Body of pancreas (tissue), 4 donors: ENCODE measurements at regions not wholly inside any gene's neighbourhood (a gene's known extent, or its start where the extent isn't known, plus 50 kb on each side); places are given as distances from the start of the nearest gene placed in this dataset.

Source experiments
- ATAC-seq: fragments of 150-250 bp; one replicate; pipeline ENCODE4 v1.9.1; 2016
- DNase-seq, 4 donors: peaks; one replicate each; pipeline ENCODE4 v3.0.0-alpha.2; 2019
- H3K27ac ChIP-seq, 4 donors: fragments of 200-600 bp; sonication (generic); 1 replicate in 3 of 4; 2 replicates in 1 of 4; pipeline versions ENCODE4 v1.5.1 to v1.6.1; 2016 to 2019; ENCODE audit warnings: mild to moderate bottlenecking in 1 of 4, mixed read lengths in 1 of 4, moderate library complexity in 1 of 4
- H3K27me3 ChIP-seq, 2 donors: fragments of 200-600 bp; sonication (generic); one replicate each; pipeline ENCODE4 v1.6.0; 2016; ENCODE audit warnings: mild to moderate bottlenecking in 1 of 2
- H3K36me3 ChIP-seq, 2 donors: fragments of 200-600 bp; sonication (generic); replicated peaks in 1 of 2; 2 replicates each; pipeline ENCODE4 v1.5.1; 2016; ENCODE audit warnings: low read depth in 2 of 2; ENCODE audit not compliant: insufficient read depth in 1 of 2
- H3K4me1 ChIP-seq: fragments of 200-600 bp; sonication (generic); one replicate; pipeline ENCODE4 v1.6.0; 2016
- H3K4me3 ChIP-seq, 2 donors: fragments of 200-600 bp; sonication (generic); 1 replicate in 1 of 2; 2 replicates in 1 of 2; pipeline ENCODE4 v1.5.1; 2016 to 2019
- H3K9me3 ChIP-seq, 3 donors: fragments of 200-600 bp; sonication (generic); 1 replicate in 2 of 3; 2 replicates in 1 of 3; pipeline ENCODE4 v1.5.1; 2016
- POLR2A ChIP-seq, 3 donors: fragments of 450-650 bp; IDR thresholded peaks; one replicate each; pipeline ENCODE4 v1.6.1; 2016; ENCODE audit warnings: antibody characterized with exemption in 3 of 3, mild to moderate bottlenecking in 2 of 3
- WGBS, 2 donors: methylation state at CpG; one replicate each; pipeline ENCODE4 v1.1.5; 2017; 5-methylcytosine and 5-hydroxymethylcytosine counted together
- intact Hi-C: fragments of 100-400 bp; cut with DNase I; formaldehyde crosslinking; loops from one replicate; pipeline ENCODE4 v1.15.1; 2023
- TF ChIP-seq, protein P1 (sequence below), 7 experiments: fragments of 450-650 bp in 4 of 7; fragments of 200-600 bp in 3 of 7; sonication (generic) in 3 of 7; IDR thresholded peaks; one replicate each; pipeline ENCODE4 v1.5.1; 2016 to 2019; ENCODE audit warnings: antibody characterized with exemption in 7 of 7

DNA sequence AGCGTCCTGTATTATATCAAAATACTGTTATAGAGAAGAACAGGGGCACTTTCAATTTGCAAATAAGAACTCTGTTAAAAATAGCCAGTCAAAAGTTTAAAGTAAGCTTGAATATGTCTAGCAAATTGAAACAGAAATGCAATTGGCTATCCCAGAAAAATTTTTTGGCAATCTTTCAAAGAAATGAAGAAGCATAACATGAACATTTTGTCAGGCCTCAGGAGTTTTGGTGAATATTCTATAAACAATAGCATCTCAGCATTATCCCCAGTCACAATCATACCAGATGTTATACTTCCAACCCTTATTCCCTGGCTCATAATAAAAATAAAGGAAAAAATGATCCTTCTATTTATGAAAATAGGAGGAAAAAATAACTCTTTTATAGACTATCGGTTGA, 252.4 kb downstream of the GRB14 start:
- TF ChIP-seq POLR2A (IDR thresholded peaks at IDR 0.05) = no peak
- TF ChIP-seq, protein P1, sequence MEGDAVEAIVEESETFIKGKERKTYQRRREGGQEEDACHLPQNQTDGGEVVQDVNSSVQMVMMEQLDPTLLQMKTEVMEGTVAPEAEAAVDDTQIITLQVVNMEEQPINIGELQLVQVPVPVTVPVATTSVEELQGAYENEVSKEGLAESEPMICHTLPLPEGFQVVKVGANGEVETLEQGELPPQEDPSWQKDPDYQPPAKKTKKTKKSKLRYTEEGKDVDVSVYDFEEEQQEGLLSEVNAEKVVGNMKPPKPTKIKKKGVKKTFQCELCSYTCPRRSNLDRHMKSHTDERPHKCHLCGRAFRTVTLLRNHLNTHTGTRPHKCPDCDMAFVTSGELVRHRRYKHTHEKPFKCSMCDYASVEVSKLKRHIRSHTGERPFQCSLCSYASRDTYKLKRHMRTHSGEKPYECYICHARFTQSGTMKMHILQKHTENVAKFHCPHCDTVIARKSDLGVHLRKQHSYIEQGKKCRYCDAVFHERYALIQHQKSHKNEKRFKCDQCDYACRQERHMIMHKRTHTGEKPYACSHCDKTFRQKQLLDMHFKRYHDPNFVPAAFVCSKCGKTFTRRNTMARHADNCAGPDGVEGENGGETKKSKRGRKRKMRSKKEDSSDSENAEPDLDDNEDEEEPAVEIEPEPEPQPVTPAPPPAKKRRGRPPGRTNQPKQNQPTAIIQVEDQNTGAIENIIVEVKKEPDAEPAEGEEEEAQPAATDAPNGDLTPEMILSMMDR (IDR thresholded peaks at IDR 0.05) = no peak
- DNase-seq (no peak), ATAC-seq (no peak)
- Histone ChIP-seq H3K27ac (no peak overlapping the region), H3K9me3 (no peaks in the 10 kb centered on the region), H3K4me3 (no peak overlapping the region), H3K4me1 (no peaks in the 10 kb centered on the region), H3K36me3 (no peaks in the 10 kb centered on the region), H3K27me3 (no peaks in the 10 kb centered on the region)
- 78 to 82% methylated on average over 2 of the region's 2 CpGs for WGBS, 2 donors
- intact Hi-C loops = no loop called here

DNA sequence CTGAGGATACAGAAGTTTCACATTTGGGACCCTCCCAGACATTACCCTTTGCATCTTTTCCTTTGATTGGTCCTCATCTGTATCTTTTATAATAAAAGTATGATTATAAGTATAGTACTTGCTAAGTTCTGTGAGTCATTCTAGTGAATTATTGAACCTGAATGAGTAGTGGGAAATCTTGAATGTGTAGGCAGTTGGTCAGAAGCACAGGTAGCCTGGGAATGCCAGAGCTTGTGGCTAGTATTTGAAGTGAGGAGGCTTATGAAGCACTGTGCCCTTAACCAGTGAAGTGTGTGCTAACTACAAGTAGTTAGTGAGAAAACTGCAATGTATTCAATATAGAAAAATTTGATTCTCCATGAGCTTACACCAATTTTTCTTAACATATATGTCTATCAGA, 257.6 kb downstream of the GRB14 start:
- intact Hi-C loops = no loop called here
- Histone ChIP-seq H3K36me3 (no peaks in the 10 kb centered on the region), H3K27ac (no peak overlapping the region), H3K4me1 (no peaks in the 10 kb centered on the region), H3K9me3 (no peaks in the 10 kb centered on the region), H3K27me3 (no peaks in the 10 kb centered on the region), H3K4me3 (no peak overlapping the region)
- no peak for TF ChIP-seq POLR2A (IDR thresholded peaks at IDR 0.05)
- TF ChIP-seq, protein P1 (IDR thresholded peaks at IDR 0.05) = no peak
- DNase-seq (no peak), ATAC-seq (no peak)

DNA sequence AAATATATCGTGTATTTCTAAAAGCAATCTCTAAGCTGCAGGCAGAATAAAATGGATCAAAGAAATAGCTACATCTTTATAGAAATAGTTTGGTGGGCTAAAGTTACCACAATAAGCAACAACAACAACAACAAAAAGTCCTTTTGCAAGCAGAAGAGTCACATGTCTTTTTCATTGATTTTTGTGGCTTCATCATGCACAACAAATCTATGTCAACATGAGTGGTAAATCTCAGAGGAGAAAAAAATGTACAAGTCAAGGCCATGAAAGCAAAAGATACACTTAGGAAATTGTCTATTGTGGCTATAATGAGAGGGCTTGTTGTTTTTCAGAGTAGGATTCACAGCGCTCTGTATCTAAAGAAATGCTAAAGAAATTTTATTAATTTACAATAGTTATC, 269.7 kb downstream of the GRB14 start:
- H3K4me3 ChIP-seq = no peak overlapping the region
- intact Hi-C loops = no loop called here
- no peaks in the 10 kb centered on the region for H3K36me3 ChIP-seq
- no peak for TF ChIP-seq POLR2A (IDR thresholded peaks at IDR 0.05)
- TF ChIP-seq, protein P1 (IDR thresholded peaks at IDR 0.05) = no peak
- no peak for DNase-seq
- ATAC-seq = no peak
- H3K9me3 ChIP-seq = no peaks in the 10 kb centered on the region
- 63 to 78% methylated on average over 2 of the region's 2 CpGs for WGBS, 2 donors
- H3K27ac ChIP-seq = no peak overlapping the region
- no peaks in the 10 kb centered on the region for H3K4me1 ChIP-seq
- H3K27me3 ChIP-seq = no peaks in the 10 kb centered on the region

DNA sequence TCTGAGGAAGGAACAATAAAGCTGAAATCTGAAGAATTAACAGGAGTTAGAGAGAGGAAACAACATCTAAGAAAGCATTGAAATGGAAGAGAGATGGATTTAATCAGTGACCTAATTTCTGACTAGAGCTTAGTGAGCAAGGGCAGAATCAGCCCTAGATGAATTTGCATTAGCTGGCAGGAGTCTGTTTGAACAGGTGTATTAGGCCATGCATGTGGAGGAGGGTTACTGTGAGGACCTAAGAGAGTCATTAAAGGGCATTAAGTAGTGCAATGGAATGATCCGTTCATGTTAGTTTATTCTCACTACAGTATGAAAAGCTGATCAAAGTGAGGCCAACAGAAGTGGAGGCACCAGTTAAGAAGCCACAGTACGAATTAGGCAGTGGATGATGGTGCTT, 285.3 kb downstream of the GRB14 start:
- Histone ChIP-seq H3K4me1 (no peaks in the 10 kb centered on the region), H3K27me3 (no peaks in the 10 kb centered on the region), H3K9me3 (no peaks in the 10 kb centered on the region), H3K36me3 (no peaks in the 10 kb centered on the region), H3K27ac (no peak overlapping the region), H3K4me3 (no peak overlapping the region)
- no peak for DNase-seq
- intact Hi-C loops = no loop called here
- ATAC-seq = no peak
- 22 to 39% methylated on average over 2 of the region's 2 CpGs for WGBS, 2 donors
- TF ChIP-seq POLR2A (IDR thresholded peaks at IDR 0.05) = no peak

DNA sequence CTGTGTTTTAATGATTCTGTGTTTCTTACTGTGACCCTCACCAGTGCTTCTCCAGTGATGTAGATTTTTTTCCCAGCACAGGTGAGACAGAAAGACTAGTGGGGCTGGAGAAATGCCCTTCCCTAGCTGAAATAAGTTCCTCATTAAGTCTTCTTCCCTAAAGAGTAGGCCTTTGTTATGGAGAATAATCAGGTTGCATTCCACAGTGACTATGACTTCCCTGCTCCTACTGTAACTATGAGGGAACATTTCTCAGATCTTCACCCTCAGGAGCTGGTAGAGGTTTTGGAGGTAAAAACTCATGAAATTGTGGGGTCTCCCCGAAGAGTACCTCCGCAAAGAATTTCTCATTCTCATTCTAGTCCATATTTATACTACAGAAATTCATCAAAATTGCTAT, 286.2 kb downstream of the GRB14 start:
- ATAC-seq (no peak), DNase-seq (no peak)
- no peaks in the 10 kb centered on the region for H3K27me3 ChIP-seq
- no peaks in the 10 kb centered on the region for H3K36me3 ChIP-seq
- no peaks in the 10 kb centered on the region for H3K4me1 ChIP-seq
- WGBS, 2 donors = 51 to 83% methylated on average over 2 of the region's 2 CpGs
- no peak overlapping the region for H3K27ac ChIP-seq
- TF ChIP-seq, protein P1 (IDR thresholded peaks at IDR 0.05) = no peak
- TF ChIP-seq POLR2A (IDR thresholded peaks at IDR 0.05) = no peak
- intact Hi-C loops = no loop called here
- no peaks in the 10 kb centered on the region for H3K9me3 ChIP-seq
- no peak overlapping the region for H3K4me3 ChIP-seq
